HG03175 (cell line): ENCODE measurements at regions not wholly inside any gene's neighbourhood (a gene's known extent, or its start where the extent isn't known, plus 50 kb on each side); places are given as distances from the start of the nearest gene placed in this dataset.
"Not testable (repeated sequence)": the region's sequence is repeated elsewhere in the genome, so short reads cannot be mapped to it uniquely, and the experiment has no call there.

Experiments
- ATAC-seq: cut with Tn5 transposase; IDR thresholded peaks from one replicate; pipeline ENCODE4 v1.9.1; 2021; ENCODE audit warnings: mild to moderate bottlenecking, moderate library complexity; ENCODE audit not compliant: unreplicated experiment

- no peak for ATAC-seq
These were observed 185.5 kb downstream of the NFKBIZ start for GRCh38 chr3:102034639-102035451.

GRCh38 chr3:102036017-102036416 is 186.7 kb downstream of the NFKBIZ start:
- peak; percentile 45 for ATAC-seq

- no peak for ATAC-seq
These were observed 187.2 kb downstream of the NFKBIZ start for GRCh38 chr3:102036472-102036871.

- no peak for ATAC-seq
These were observed 187.9 kb downstream of the NFKBIZ start for GRCh38 chr3:102037209-102037608.

- ATAC-seq = no peak
These were observed 188.5 kb downstream of the NFKBIZ start for GRCh38 chr3:102037791-102038190.

GRCh38 chr3:102038477-102039142 is 189.3 kb downstream of the NFKBIZ start:
- peak; percentile 82 for ATAC-seq

GRCh38 chr3:102040144-102040543 is 190.8 kb downstream of the NFKBIZ start:
- not testable (repeated sequence) for ATAC-seq

- no peak for ATAC-seq
These were observed 204.2 kb downstream of the NFKBIZ start for GRCh38 chr3:102053375-102053989.

GRCh38 chr3:102054543-102055080 is 205.3 kb downstream of the NFKBIZ start:
- ATAC-seq = no peak

GRCh38 chr3:102057781-102058421 is 208.6 kb downstream of the NFKBIZ start:
- peak; percentile 87 for ATAC-seq

GRCh38 chr3:102059145-102059943 is 210.0 kb downstream of the NFKBIZ start:
- peak; percentile 72 for ATAC-seq

GRCh38 chr3:102060814-102061213 is 211.5 kb downstream of the NFKBIZ start:
- ATAC-seq = no peak

- no peak for ATAC-seq
These were observed 214.3 kb downstream of the NFKBIZ start for GRCh38 chr3:102063572-102063971.

GRCh38 chr3:102066470-102066869 is 217.2 kb downstream of the NFKBIZ start:
- no peak for ATAC-seq

GRCh38 chr3:102068327-102068726 is 219.0 kb downstream of the NFKBIZ start:
- ATAC-seq = no peak

- ATAC-seq = no peak
These were observed 219.4 kb downstream of the NFKBIZ start for GRCh38 chr3:102068736-102069135.

GRCh38 chr3:102069211-102069662 is 219.9 kb downstream of the NFKBIZ start:
- no peak for ATAC-seq

GRCh38 chr3:102074946-102075345 is 225.6 kb downstream of the NFKBIZ start:
- ATAC-seq = no peak

GRCh38 chr3:102078401-102078800 is 229.1 kb downstream of the NFKBIZ start:
- ATAC-seq = no peak
